ENCODE measurements at regions not wholly inside any gene's neighbourhood (a gene's known extent, or its start where the extent isn't known, plus 50 kb on each side); places are given as distances from the start of the nearest gene placed in this dataset.

GRCh38 chr5:82448374-82448773 is 170.2 kb upstream of the RPS23 start:
- TF ChIP-seq CTCF (conservative IDR thresholded peaks at IDR 0.05; ENCODE audit: low read length), result no peak
- TF ChIP-seq EZH2phosphoT487 (IDR thresholded peaks at IDR 0.05; ENCODE audit: borderline replicate concordance), result no peak

GRCh38 chr5:82447913-82448312 is 169.8 kb upstream of the RPS23 start:
- H3K9me3 ChIP-seq (ENCODE audit: insufficient read depth, low read depth, low read length), result no peaks in the 10 kb centered on the region
- H2AFZ ChIP-seq (ENCODE audit: low read length), result no peak overlapping the region

More at GRCh38 chr5:82448374-82448773, 170.2 kb upstream of the RPS23 start:
- H2AFZ ChIP-seq (ENCODE audit: low read length), result no peak overlapping the region
- H4K20me1 ChIP-seq (ENCODE audit: insufficient read depth, low read length, poor library complexity, severe bottlenecking), result no peaks in the 10 kb centered on the region
- no peak overlapping the region for H3K4me2 ChIP-seq (ENCODE audit: low read depth, low read length, poor library complexity, severe bottlenecking)
- no peaks in the 10 kb centered on the region for H3F3A ChIP-seq (ENCODE audit: low read depth)
- no peak overlapping the region for H3K4me3 ChIP-seq (ENCODE audit: low read length, poor library complexity, severe bottlenecking)
- H3K79me2 ChIP-seq (ENCODE audit: insufficient read depth, low read length), result no peaks in the 10 kb centered on the region
- no peak overlapping the region for H3K9ac ChIP-seq (ENCODE audit: low read depth, low read length, poor library complexity, severe bottlenecking)
- peaks cover 32% of the 10 kb centered on the region for H3K27me3 ChIP-seq (ENCODE audit: insufficient read depth, low read length, poor library complexity, severe bottlenecking)
- no peaks in the 10 kb centered on the region for H3K9me3 ChIP-seq (ENCODE audit: insufficient read depth, low read depth, low read length)
- H3K4me1 ChIP-seq (ENCODE audit: insufficient read depth, low read length, poor library complexity, severe bottlenecking), result no peaks in the 10 kb centered on the region
- no peaks in the 10 kb centered on the region for H3K9me2 ChIP-seq (replicated peaks; ENCODE audit: low read depth, low read length)
- no peaks in the 10 kb centered on the region for H3K36me3 ChIP-seq (ENCODE audit: insufficient read depth, low read length)

GRCh38 chr5:82446809-82447208 is 168.7 kb upstream of the RPS23 start:
- Histone ChIP-seq H3K9me3 (ENCODE audit: insufficient read depth, low read depth, low read length) (no peaks in the 10 kb centered on the region), H3F3A (ENCODE audit: low read depth) (no peaks in the 10 kb centered on the region), H3K4me3 (ENCODE audit: low read length, poor library complexity, severe bottlenecking) (no peak overlapping the region), H3K9me2 (replicated peaks; ENCODE audit: low read depth, low read length) (no peaks in the 10 kb centered on the region), H3K79me2 (ENCODE audit: insufficient read depth, low read length) (no peaks in the 10 kb centered on the region), H3K27me3 (ENCODE audit: insufficient read depth, low read length, poor library complexity, severe bottlenecking) (peaks cover 40% of the 10 kb centered on the region), H3K4me1 (ENCODE audit: insufficient read depth, low read length, poor library complexity, severe bottlenecking) (no peaks in the 10 kb centered on the region), H3K9ac (ENCODE audit: low read depth, low read length, poor library complexity, severe bottlenecking) (no peak overlapping the region), H3K4me2 (ENCODE audit: low read depth, low read length, poor library complexity, severe bottlenecking) (no peak overlapping the region), H3K36me3 (ENCODE audit: insufficient read depth, low read length) (no peaks in the 10 kb centered on the region), H4K20me1 (ENCODE audit: insufficient read depth, low read length, poor library complexity, severe bottlenecking) (no peaks in the 10 kb centered on the region), H2AFZ (ENCODE audit: low read length) (no peak overlapping the region)
- TF ChIP-seq CTCF (conservative IDR thresholded peaks at IDR 0.05; ENCODE audit: low read length) (no peak), EZH2phosphoT487 (IDR thresholded peaks at IDR 0.05; ENCODE audit: borderline replicate concordance) (no peak)

More at GRCh38 chr5:82447913-82448312, 169.8 kb upstream of the RPS23 start:
- Histone ChIP-seq H4K20me1 (ENCODE audit: insufficient read depth, low read length, poor library complexity, severe bottlenecking) (no peaks in the 10 kb centered on the region), H3F3A (ENCODE audit: low read depth) (no peaks in the 10 kb centered on the region), H3K27me3 (ENCODE audit: insufficient read depth, low read length, poor library complexity, severe bottlenecking) (peaks cover 32% of the 10 kb centered on the region), H3K79me2 (ENCODE audit: insufficient read depth, low read length) (no peaks in the 10 kb centered on the region), H3K4me2 (ENCODE audit: low read depth, low read length, poor library complexity, severe bottlenecking) (no peak overlapping the region), H3K36me3 (ENCODE audit: insufficient read depth, low read length) (no peaks in the 10 kb centered on the region), H3K4me3 (ENCODE audit: low read length, poor library complexity, severe bottlenecking) (no peak overlapping the region), H3K9me2 (replicated peaks; ENCODE audit: low read depth, low read length) (no peaks in the 10 kb centered on the region), H3K4me1 (ENCODE audit: insufficient read depth, low read length, poor library complexity, severe bottlenecking) (no peaks in the 10 kb centered on the region), H3K9ac (ENCODE audit: low read depth, low read length, poor library complexity, severe bottlenecking) (no peak overlapping the region)
- no peak for TF ChIP-seq CTCF (conservative IDR thresholded peaks at IDR 0.05; ENCODE audit: low read length)
- TF ChIP-seq EZH2phosphoT487 (IDR thresholded peaks at IDR 0.05; ENCODE audit: borderline replicate concordance), result no peak

Measured in Loucy (cell line).